HEK293 (cell line): ENCODE measurements at regions not wholly inside any gene's neighbourhood (a gene's known extent, or its start where the extent isn't known, plus 50 kb on each side); places are given as distances from the start of the nearest gene placed in this dataset.

ENCODE experiments used
- CTCF ChIA-PET: fragments of 350-600 bp; formaldehyde crosslinking; extraction: SDS; loops from one replicate; lab custom pipeline; 2021; ENCODE audit warnings: antibody characterized with exemption; lab: Yijun Ruan, JAX
- POLR2A ChIA-PET: fragments of 300-600 bp; formaldehyde crosslinking; extraction: SDS; loops from one replicate; lab custom pipeline; 2020; ENCODE audit warnings: antibody characterized with exemption, inconsistent platforms; lab: Yijun Ruan, JAX
- H3K27ac ChIP-seq: fragments of 200-500 bp; sonication (Bioruptor generic); 2 replicates; pipeline ENCODE4 v1.5.1; 2014; ENCODE audit warnings: low read depth, low read length, control low read depth, inconsistent platforms; ENCODE audit errors: extremely low read depth
- H3K36me3 ChIP-seq, 2 experiments: fragments of 200-500 bp in 1 of 2; sonication (Bioruptor generic) in 1 of 2; 1 replicate in 1 of 2; 2 replicates in 1 of 2; pipeline ENCODE4 v1.5.1; 2014 to 2017; ENCODE audit warnings: inconsistent platforms in 2 of 2, low read length in 2 of 2; ENCODE audit not compliant: control insufficient read depth in 2 of 2, insufficient read depth in 1 of 2
- H3K4me1 ChIP-seq: fragments of 200-500 bp; sonication (Bioruptor generic); 2 replicates; pipeline ENCODE4 v1.5.1; 2014; ENCODE audit warnings: mild to moderate bottlenecking, low read length, inconsistent platforms; ENCODE audit not compliant: control insufficient read depth, insufficient read depth
- H3K4me3 ChIP-seq: 2 replicates; pipeline ENCODE4 v1.5.1; 2011; ENCODE audit warnings: low read depth, mild to moderate bottlenecking, control low read depth, low read length, moderate library complexity
- H3K9me3 ChIP-seq: fragments of 200-500 bp; sonication (Bioruptor generic); 2 replicates; pipeline ENCODE4 v1.5.1; 2014; ENCODE audit warnings: low read depth, low read length, inconsistent platforms; ENCODE audit not compliant: control insufficient read depth, insufficient read depth
- AEBP2 ChIP-seq: fragments of 450-650 bp; formaldehyde crosslinking; IDR thresholded peaks from 2 replicates; pipeline ENCODE4 v1.5.1; 2016; ENCODE audit warnings: missing biosample characterization, missing genetic modification characterization, borderline replicate concordance
- BCL11B ChIP-seq: fragments of 450-650 bp; formaldehyde crosslinking; IDR thresholded peaks from 2 replicates; pipeline ENCODE4 v1.5.1; 2016; ENCODE audit warnings: low read depth, missing biosample characterization, missing genetic modification characterization
- GLIS1 ChIP-seq: fragments of 450-650 bp; formaldehyde crosslinking; IDR thresholded peaks from 2 replicates; pipeline ENCODE4 v1.5.1; 2016; ENCODE audit warnings: missing biosample characterization, missing genetic modification characterization
- IKZF3 ChIP-seq: fragments of 450-650 bp; IDR thresholded peaks from 2 replicates; pipeline ENCODE4 v1.5.0; 2018; ENCODE audit warnings: missing biosample characterization, mild to moderate bottlenecking, missing genetic modification characterization, moderate library complexity
- PRDM10 ChIP-seq: fragments of 450-650 bp; formaldehyde crosslinking; IDR thresholded peaks from 2 replicates; pipeline ENCODE4 v1.5.1; 2016; ENCODE audit warnings: missing biosample characterization, missing genetic modification characterization
- REPIN1 ChIP-seq: fragments of 450-650 bp; formaldehyde crosslinking; IDR thresholded peaks from 2 replicates; pipeline ENCODE4 v1.5.1; 2017; ENCODE audit warnings: missing biosample characterization, missing genetic modification characterization, low read depth
- SETDB1 ChIP-seq: IDR thresholded peaks from one replicate; pipeline ENCODE4 v1.6.1; 2017; ENCODE audit warnings: mild to moderate bottlenecking, low read length, moderate library complexity, mixed read lengths; ENCODE audit not compliant: insufficient read length
- ZBTB11 ChIP-seq: fragments of 450-650 bp; formaldehyde crosslinking; conservative IDR thresholded peaks from 2 replicates; pipeline ENCODE4 v1.5.1; 2016; ENCODE audit warnings: low read depth, missing biosample characterization, missing genetic modification characterization
- ZBTB7A ChIP-seq: fragments of 450-650 bp; formaldehyde crosslinking; IDR thresholded peaks from 2 replicates; pipeline ENCODE4 v1.5.1; 2016; ENCODE audit warnings: low read depth, missing biosample characterization, missing genetic modification characterization
- ZNF133 ChIP-seq: fragments of 450-650 bp; formaldehyde crosslinking; IDR thresholded peaks from 2 replicates; pipeline ENCODE4 v1.5.1; 2016; ENCODE audit warnings: missing biosample characterization, missing genetic modification characterization
- ZNF23 ChIP-seq: fragments of 450-650 bp; formaldehyde crosslinking; IDR thresholded peaks from 2 replicates; pipeline ENCODE4 v1.5.1; 2016; ENCODE audit warnings: missing biosample characterization, missing genetic modification characterization, borderline replicate concordance
- ZNF404 ChIP-seq: fragments of 450-650 bp; formaldehyde crosslinking; IDR thresholded peaks from 2 replicates; pipeline ENCODE4 v1.5.1; 2017; ENCODE audit warnings: missing biosample characterization, missing genetic modification characterization
- ZNF549 ChIP-seq: fragments of 450-650 bp; IDR thresholded peaks from 2 replicates; pipeline ENCODE4 v1.5.1; 2018; ENCODE audit warnings: missing biosample characterization, missing genetic modification characterization, mild to moderate bottlenecking, inconsistent platforms, moderate library complexity
- ZNF558 ChIP-seq: fragments of 450-650 bp; formaldehyde crosslinking; IDR thresholded peaks from 2 replicates; pipeline ENCODE4 v1.5.1; 2016; ENCODE audit warnings: missing biosample characterization, missing genetic modification characterization
- ZNF645 ChIP-seq: fragments of 450-650 bp; formaldehyde crosslinking; IDR thresholded peaks from 2 replicates; pipeline ENCODE4; 2016; ENCODE audit warnings: missing biosample characterization, missing genetic modification characterization
- ZNF785 ChIP-seq: fragments of 450-650 bp; formaldehyde crosslinking; IDR thresholded peaks from 2 replicates; pipeline ENCODE4 v1.5.1; 2016; ENCODE audit warnings: missing biosample characterization, missing genetic modification characterization
- ZNF791 ChIP-seq: fragments of 450-650 bp; formaldehyde crosslinking; IDR thresholded peaks from 2 replicates; pipeline ENCODE4 v1.5.1; 2016; ENCODE audit warnings: missing biosample characterization, missing genetic modification characterization

- Histone ChIP-seq H3K36me3 (no peaks in the 10 kb centered on the region), H3K27ac (no peak overlapping the region), H3K9me3 (no peaks in the 10 kb centered on the region), H3K4me3 (no peak overlapping the region), H3K4me1 (peaks cover 6% of the 10 kb centered on the region; the same call in 1 of the 2 replicates)
- ChIA-PET CTCF (interaction anchor here (0.7 kb wide), 1 partner anchor 73 kb away, joined by 3 read pairs; no protein-coding TSS in a partner anchor), POLR2A (no interaction called here)
- no peak for TF ChIP-seq ZBTB7A (tag by site-specific recombination)
- no peak for TF ChIP-seq SETDB1
- no peak for TF ChIP-seq ZNF404 (tag by site-specific recombination)
- no peak for TF ChIP-seq PRDM10
- TF ChIP-seq REPIN1 (tag by site-specific recombination): no peak
- TF ChIP-seq AEBP2 (tag by site-specific recombination): no peak
- no peak for TF ChIP-seq BCL11B
- no peak for TF ChIP-seq GLIS1 (tag by site-specific recombination)
- no peak for TF ChIP-seq ZNF558 (tag by site-specific recombination)
- no peak for TF ChIP-seq ZNF785 (tag by site-specific recombination)
- no peak for TF ChIP-seq ZNF23 (tag by site-specific recombination)
- TF ChIP-seq IKZF3 (tag by site-specific recombination): no peak
- no peak for TF ChIP-seq ZNF791 (tag by site-specific recombination)
- no peak for TF ChIP-seq ZNF645
- TF ChIP-seq ZNF133 (tag by site-specific recombination): no peak
- no peak for TF ChIP-seq ZBTB11 (tag by site-specific recombination)
- no peak for TF ChIP-seq ZNF549
Observed at GRCh38 chr11:92295175-92296137, 70.8 kb downstream of the FAT3 start.
